ENCODE measurements at regions not wholly inside any gene's neighbourhood (a gene's known extent, or its start where the extent isn't known, plus 50 kb on each side); places are given as distances from the start of the nearest gene placed in this dataset.

DNA sequence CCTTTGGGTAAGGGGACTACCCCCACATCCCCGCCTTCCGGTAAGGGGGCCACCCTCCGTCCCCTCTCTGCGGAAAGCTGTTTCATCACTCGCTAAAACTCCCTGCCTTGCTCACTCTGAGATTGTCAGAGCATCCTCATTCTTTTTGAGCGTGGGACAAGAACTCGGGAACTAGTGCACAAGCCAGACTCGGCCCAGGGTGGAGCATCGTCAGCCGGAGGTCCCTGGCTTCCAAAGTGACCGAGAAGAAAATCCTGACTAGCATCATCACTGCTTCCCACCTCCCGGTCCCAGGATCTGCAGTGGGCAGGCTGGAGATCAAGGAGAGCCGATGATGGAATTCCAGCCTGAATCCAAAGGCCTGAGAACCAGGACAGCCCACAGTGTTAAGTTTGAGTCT, 380.3 kb downstream of the SEC14L1 start:
- no peak overlapping the region for H3K23ac ChIP-seq (ENCODE audit: insufficient read length)
- H3K27ac ChIP-seq (ENCODE audit: low read depth, low read length) = no peak overlapping the region
- H4K5ac ChIP-seq (ENCODE audit: insufficient read length, low read depth, low read length) = no peak overlapping the region
- H3K27me3 ChIP-seq (replicated peaks in 1 of 4; ENCODE audit: control insufficient read depth in 3 of 4, extremely low read depth in 1 of 4, insufficient read depth in 3 of 4, low read length in 3 of 4) = peaks cover 0 to 4% (median 0%) of the 10 kb centered on the region in 4 experiments; a peak in 2 of 7 replicates
- CTCF ChIA-PET (ENCODE audit: partially characterized antibody) = interaction anchor here (1.0 to 1.6 kb wide), 3 partner anchors 91 to 252 kb away, joined by 3 to 4 read pairs (median 3); no protein-coding TSS in a partner anchor
- POLR2A ChIA-PET (ENCODE audit: partially characterized antibody) = no interaction called here
- no peak overlapping the region for H2BK20ac ChIP-seq (ENCODE audit: low read length)
- H3K4me1 ChIP-seq (replicated peaks in 1 of 4; ENCODE audit: control insufficient read depth in 3 of 4, insufficient read depth in 4 of 4, low read length in 3 of 4) = no peaks in the 10 kb centered on the region
- no peak overlapping the region for H2BK120ac ChIP-seq (replicated peaks; ENCODE audit: low read depth, low read length)
- FAIRE-seq (no peak), DNase-seq (ENCODE audit: low read depth in 1 of 2, low spot score in 2 of 2) (no peak)
- H3K4me3 ChIP-seq (ENCODE audit: extremely low read depth in 1 of 4, insufficient read depth in 2 of 4, low read depth in 3 of 4, low read length in 4 of 4) = no peak overlapping the region
- H2AK5ac ChIP-seq (ENCODE audit: low read depth, low read length) = no peak overlapping the region
- H2BK15ac ChIP-seq (ENCODE audit: low read length) = no peak overlapping the region
- no peak overlapping the region for H3K14ac ChIP-seq (ENCODE audit: insufficient read length)
- H4K20me1 ChIP-seq (replicated peaks in 1 of 2; ENCODE audit: control insufficient read depth in 1 of 2, insufficient read depth in 2 of 2, low read length in 2 of 2) = no peaks in the 10 kb centered on the region
- H3K4ac ChIP-seq (replicated peaks; ENCODE audit: insufficient read length, low read depth, low read length) = no peak overlapping the region
- H3K79me1 ChIP-seq (ENCODE audit: low read depth, low read length) = no peaks in the 10 kb centered on the region
- H3K79me2 ChIP-seq (ENCODE audit: control insufficient read depth in 1 of 2, insufficient read depth in 2 of 2, low read length in 2 of 2) = no peaks in the 10 kb centered on the region
- no peak overlapping the region for H2AFZ ChIP-seq (ENCODE audit: low read length)
- 89% methylated on average over 13 of the region's 13 CpGs; no CpG with 5 or more reads in 1 of the 2 experiments for WGBS, 2 experiments (ENCODE audit: extremely low coverage in 1 of 2, insufficient coverage in 1 of 2, insufficient read length in 1 of 2, insufficient replicate concordance in 2 of 2, low coverage in 1 of 2, low lambda C conversion rate in 2 of 2, missing lambda C conversion rate in 1 of 2)
- H3K4me2 ChIP-seq (ENCODE audit: insufficient read depth in 1 of 2, low read depth in 2 of 2, low read length in 2 of 2) = no peak overlapping the region
- H3K18ac ChIP-seq (ENCODE audit: extremely low read depth, low read length) = no peak overlapping the region
- H3K9ac ChIP-seq (replicated peaks in 1 of 4; ENCODE audit: extremely low read depth in 1 of 4, low read depth in 3 of 4, low read length in 3 of 4) = no peak overlapping the region
- H2BK12ac ChIP-seq (ENCODE audit: low read depth, low read length) = no peak overlapping the region
- no peak overlapping the region for H3K56ac ChIP-seq (replicated peaks; ENCODE audit: insufficient read length, low read depth, low read length)
- no peak overlapping the region for H4K91ac ChIP-seq (replicated peaks; ENCODE audit: insufficient read length, low read length)
- no peak overlapping the region for H2BK5ac ChIP-seq (ENCODE audit: low read depth, low read length)
- TF ChIP-seq KDM1A (IDR thresholded peaks at IDR 0.05; ENCODE audit: borderline replicate concordance, low read length) (no peak), CTBP2 (IDR thresholded peaks at IDR 0.05; ENCODE audit: borderline replicate concordance, insufficient read depth, insufficient read length, low read length) (no peak)
- no peaks in the 10 kb centered on the region for H3K36me3 ChIP-seq (ENCODE audit: control insufficient read depth in 2 of 4, insufficient read depth in 4 of 4, low read length in 3 of 4)
- no peak overlapping the region for H4K8ac ChIP-seq (ENCODE audit: extremely low read depth, insufficient read depth, low read length)
- no peaks in the 10 kb centered on the region for H3K23me2 ChIP-seq (ENCODE audit: low read depth, low read length)
- peaks cover 3 to 5% of the 10 kb centered on the region in 2 experiments; a peak in 1 of 4 replicates for H3K9me3 ChIP-seq (ENCODE audit: insufficient read depth in 2 of 2, low read depth in 1 of 2, low read length in 1 of 2)
